Neural progenitor cell (in vitro differentiated cells): ENCODE measurements at regions not wholly inside any gene's neighbourhood (a gene's known extent, or its start where the extent isn't known, plus 50 kb on each side); places are given as distances from the start of the nearest gene placed in this dataset.

ENCODE experiments used
- EZH2 ChIP-seq: fragments of 200-600 bp; sonication (generic); IDR thresholded peaks from 2 replicates; pipeline ENCODE4 v1.6.1; 2017; ENCODE audit warnings: antibody characterized with exemption, mild to moderate bottlenecking, moderate library complexity
- TF ChIP-seq, protein P1 (sequence below): fragments of 200-600 bp; sonication (generic); IDR thresholded peaks from 2 replicates; pipeline ENCODE4 v1.5.1; 2017; ENCODE audit warnings: antibody characterized with exemption, mild to moderate bottlenecking

DNA sequence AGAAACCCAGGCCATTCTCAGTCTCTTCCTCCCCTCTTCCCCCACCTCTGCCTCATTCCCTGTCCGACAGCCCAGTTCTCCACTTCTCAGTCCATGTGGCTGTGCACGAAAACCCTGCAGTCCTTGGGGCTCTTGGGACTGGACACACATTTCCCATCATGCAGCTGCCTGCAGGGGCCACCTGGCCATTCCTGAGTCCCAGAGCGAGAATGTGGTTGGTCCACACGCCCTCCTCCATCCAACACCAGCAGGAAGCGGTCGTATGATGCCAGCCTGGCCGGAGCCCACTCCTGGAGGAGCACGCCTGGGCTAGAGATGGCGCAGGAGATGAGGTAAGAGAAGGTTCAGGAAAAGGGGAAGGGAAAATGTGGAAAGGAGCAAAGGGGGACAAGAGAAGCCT, 222.5 kb downstream of the USP6NL start:
- TF ChIP-seq EZH2 = no peak
- TF ChIP-seq, protein P1, sequence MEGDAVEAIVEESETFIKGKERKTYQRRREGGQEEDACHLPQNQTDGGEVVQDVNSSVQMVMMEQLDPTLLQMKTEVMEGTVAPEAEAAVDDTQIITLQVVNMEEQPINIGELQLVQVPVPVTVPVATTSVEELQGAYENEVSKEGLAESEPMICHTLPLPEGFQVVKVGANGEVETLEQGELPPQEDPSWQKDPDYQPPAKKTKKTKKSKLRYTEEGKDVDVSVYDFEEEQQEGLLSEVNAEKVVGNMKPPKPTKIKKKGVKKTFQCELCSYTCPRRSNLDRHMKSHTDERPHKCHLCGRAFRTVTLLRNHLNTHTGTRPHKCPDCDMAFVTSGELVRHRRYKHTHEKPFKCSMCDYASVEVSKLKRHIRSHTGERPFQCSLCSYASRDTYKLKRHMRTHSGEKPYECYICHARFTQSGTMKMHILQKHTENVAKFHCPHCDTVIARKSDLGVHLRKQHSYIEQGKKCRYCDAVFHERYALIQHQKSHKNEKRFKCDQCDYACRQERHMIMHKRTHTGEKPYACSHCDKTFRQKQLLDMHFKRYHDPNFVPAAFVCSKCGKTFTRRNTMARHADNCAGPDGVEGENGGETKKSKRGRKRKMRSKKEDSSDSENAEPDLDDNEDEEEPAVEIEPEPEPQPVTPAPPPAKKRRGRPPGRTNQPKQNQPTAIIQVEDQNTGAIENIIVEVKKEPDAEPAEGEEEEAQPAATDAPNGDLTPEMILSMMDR = no peak
